Karpas-422 (cell line): ENCODE measurements at regions not wholly inside any gene's neighbourhood (a gene's known extent, or its start where the extent isn't known, plus 50 kb on each side); places are given as distances from the start of the nearest gene placed in this dataset.
"Not testable (repeated sequence)": the region's sequence is repeated elsewhere in the genome, so short reads cannot be mapped to it uniquely, and the experiment has no call there.

Source experiments
- DNase-seq: peaks from one replicate; pipeline ENCODE4 v3.0.0-alpha.2; 2015
- H2AFZ ChIP-seq: fragments of 200-600 bp; sonication (generic); 2 replicates; pipeline ENCODE4 v1.6.1; 2014; ENCODE audit warnings: antibody characterized with exemption, low read length, mixed read lengths
- H3K27ac ChIP-seq: fragments of 200-600 bp; sonication (generic); 2 replicates; pipeline ENCODE4 v1.5.1; 2014; ENCODE audit warnings: mild to moderate bottlenecking, low read length, moderate library complexity
- H3K27me3 ChIP-seq: fragments of 200-600 bp; sonication (generic); 2 replicates; pipeline ENCODE4 v1.6.1; 2014; ENCODE audit warnings: low read length, mixed read lengths
- H3K36me3 ChIP-seq: fragments of 200-600 bp; sonication (generic); 2 replicates; pipeline ENCODE4 v1.6.1; 2014; ENCODE audit warnings: low read length, mixed read lengths; ENCODE audit not compliant: insufficient read depth
- H3K4me1 ChIP-seq: fragments of 200-600 bp; sonication (generic); 2 replicates; pipeline ENCODE4 v1.6.1; 2014; ENCODE audit warnings: mild to moderate bottlenecking, low read length, mixed read lengths
- H3K4me2 ChIP-seq: fragments of 200-600 bp; sonication (generic); 2 replicates; pipeline ENCODE4 v1.6.1; 2014; ENCODE audit warnings: low read length, low read depth, mild to moderate bottlenecking; ENCODE audit not compliant: poor library complexity, severe bottlenecking
- H3K4me3 ChIP-seq: fragments of 200-600 bp; sonication (generic); 2 replicates; pipeline ENCODE4 v1.5.1; 2014; ENCODE audit warnings: mild to moderate bottlenecking, antibody characterized with exemption, low read length, mixed read lengths
- H3K79me2 ChIP-seq: fragments of 200-600 bp; sonication (generic); 2 replicates; pipeline ENCODE4 v1.6.1; 2014; ENCODE audit warnings: mild to moderate bottlenecking, low read length, mixed read lengths
- H3K9ac ChIP-seq: fragments of 200-600 bp; sonication (generic); 2 replicates; pipeline ENCODE4 v1.6.0; 2014; ENCODE audit warnings: low read length
- H3K9me2 ChIP-seq: fragments of 200-600 bp; sonication (generic), shearing (Covaris generic); replicated peaks from 2 replicates; pipeline ENCODE4 v1.6.0; 2014; ENCODE audit warnings: mild to moderate bottlenecking, low read length, moderate library complexity; ENCODE audit not compliant: insufficient read depth
- H3K9me3 ChIP-seq: fragments of 300-700, 200-600 bp; sonication (generic); 2 replicates; pipeline ENCODE4 v1.6.1; 2014; ENCODE audit warnings: low read length, mixed read lengths
- H4K20me1 ChIP-seq: fragments of 200-600 bp; sonication (generic); 2 replicates; pipeline ENCODE4 v1.6.1; 2014; ENCODE audit warnings: mild to moderate bottlenecking, antibody characterized with exemption, low read length, low read depth; ENCODE audit not compliant: insufficient read depth

DNA sequence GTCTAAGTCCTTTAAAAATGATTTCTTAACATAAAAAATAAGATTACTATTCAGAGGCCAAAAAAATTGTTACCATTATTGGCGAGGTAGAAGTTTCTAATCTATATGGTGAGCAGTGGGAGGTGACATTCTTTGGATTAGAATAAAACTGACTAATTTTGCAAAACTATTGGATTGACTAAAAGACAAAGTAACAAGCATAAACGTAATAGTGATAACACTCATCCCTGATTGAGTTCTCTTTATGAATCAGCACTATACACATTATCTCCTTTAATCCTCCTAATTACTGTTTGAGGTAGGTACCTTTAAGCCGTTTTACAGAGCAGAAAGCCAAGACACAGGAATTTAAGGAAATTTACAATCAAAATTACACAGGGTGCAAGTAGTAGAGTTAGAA lies 139.2 kb upstream of the NRP1 start:
- Histone ChIP-seq H3K79me2 (no peaks in the 10 kb centered on the region), H3K4me1 (no peaks in the 10 kb centered on the region), H3K27me3 (no peaks in the 10 kb centered on the region), H3K9ac (no peak overlapping the region), H4K20me1 (no peaks in the 10 kb centered on the region), H3K27ac (no peak overlapping the region), H3K9me3 (no peaks in the 10 kb centered on the region), H2AFZ (no peak overlapping the region), H3K9me2 (no peaks in the 10 kb centered on the region; the same call in 1 of the 2 replicates), H3K4me3 (no peak overlapping the region), H3K4me2 (no peak overlapping the region), H3K36me3 (no peaks in the 10 kb centered on the region)
- DNase-seq, result no peak

- H3K4me2 ChIP-seq, H2AFZ ChIP-seq, H3K9ac ChIP-seq, H4K20me1 ChIP-seq, H3K27ac ChIP-seq, H3K79me2 ChIP-seq, H3K9me2 ChIP-seq, DNase-seq, H3K4me1 ChIP-seq, H3K36me3 ChIP-seq, H3K4me3 ChIP-seq, H3K9me3 ChIP-seq, H3K27me3 ChIP-seq: not testable (repeated sequence)
Observed at GRCh38 chr10:33468006-33468405, 133.5 kb upstream of the NRP1 start.

GRCh38 chr10:33465747-33466146 lies 131.3 kb upstream of the NRP1 start:
- Histone ChIP-seq H3K36me3 (no peaks in the 10 kb centered on the region), H2AFZ (no peak overlapping the region), H3K79me2 (no peaks in the 10 kb centered on the region), H3K27me3 (no peaks in the 10 kb centered on the region), H3K4me2 (no peak overlapping the region), H3K4me3 (no peak overlapping the region), H4K20me1 (no peaks in the 10 kb centered on the region), H3K4me1 (no peaks in the 10 kb centered on the region), H3K9me2 (no peaks in the 10 kb centered on the region), H3K9me3 (no peaks in the 10 kb centered on the region), H3K27ac (no peak overlapping the region), H3K9ac (no peak overlapping the region)
- DNase-seq, result no peak

GRCh38 chr10:33463011-33463410 lies 128.5 kb upstream of the NRP1 start:
- Histone ChIP-seq H3K9ac (no peak overlapping the region), H3K9me3 (no peaks in the 10 kb centered on the region), H2AFZ (no peak overlapping the region), H4K20me1 (no peaks in the 10 kb centered on the region), H3K27me3 (no peaks in the 10 kb centered on the region), H3K4me3 (no peak overlapping the region), H3K36me3 (no peaks in the 10 kb centered on the region), H3K27ac (no peak overlapping the region), H3K79me2 (no peaks in the 10 kb centered on the region), H3K4me2 (no peak overlapping the region), H3K4me1 (no peaks in the 10 kb centered on the region), H3K9me2 (no peaks in the 10 kb centered on the region)
- DNase-seq, result no peak

DNA sequence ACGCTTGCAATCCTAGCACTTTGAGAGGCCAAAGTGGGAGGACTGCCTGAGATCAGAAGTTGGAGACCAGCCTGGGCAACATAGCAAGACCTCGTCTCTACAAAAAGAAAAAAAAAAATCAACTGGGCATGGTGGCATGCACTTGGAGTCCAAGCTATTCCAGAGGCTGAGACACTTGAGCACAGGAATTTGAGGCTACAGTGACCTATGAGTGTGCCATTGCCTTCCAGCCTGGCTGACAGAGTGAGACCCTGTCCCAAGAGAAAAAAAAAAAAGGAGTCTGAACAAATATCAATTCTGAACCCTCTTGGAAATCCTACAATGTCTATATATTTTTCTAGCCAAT lies 126.8 kb upstream of the NRP1 start:
- Histone ChIP-seq H3K27me3 (no peaks in the 10 kb centered on the region), H3K4me1 (no peaks in the 10 kb centered on the region)

GRCh38 chr10:33460505-33461294 lies 126.2 kb upstream of the NRP1 start:
- H3K9me3 ChIP-seq, result no peaks in the 10 kb centered on the region
- H3K4me2 ChIP-seq, result no peak overlapping the region

More for the DNA sequence above, 126.8 kb upstream of the NRP1 start:
- no peaks in the 10 kb centered on the region for H3K9me3 ChIP-seq
- no peak overlapping the region for H3K9ac ChIP-seq
- no peak overlapping the region for H3K4me2 ChIP-seq
- no peaks in the 10 kb centered on the region for H4K20me1 ChIP-seq
- H3K27ac ChIP-seq, result no peak overlapping the region
- H3K9me2 ChIP-seq, result no peaks in the 10 kb centered on the region
- H3K36me3 ChIP-seq, result no peaks in the 10 kb centered on the region
- no peak for DNase-seq
- H3K79me2 ChIP-seq, result no peaks in the 10 kb centered on the region
- no peak overlapping the region for H2AFZ ChIP-seq
- H3K4me3 ChIP-seq, result no peak overlapping the region

DNA sequence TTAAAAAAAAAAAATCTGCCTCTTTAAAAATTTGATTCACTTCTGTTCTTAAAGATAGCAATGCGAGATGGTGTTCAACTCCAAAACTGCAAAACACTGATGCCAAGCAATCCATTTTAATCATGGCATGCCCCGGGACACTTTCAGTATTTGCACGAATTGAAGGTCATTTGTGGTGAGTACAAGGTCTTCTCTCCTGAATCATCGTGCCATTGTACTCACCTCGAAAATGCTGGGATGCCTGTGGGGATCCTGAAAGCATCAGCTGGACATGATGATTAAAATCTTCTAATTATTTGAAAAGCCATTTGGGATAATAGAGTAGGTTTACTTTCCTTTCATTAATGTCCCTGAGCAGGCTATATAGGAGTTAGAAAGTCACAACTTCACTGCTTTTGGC lies 125.1 kb upstream of the NRP1 start:
- no peaks in the 10 kb centered on the region for H3K79me2 ChIP-seq
- no peaks in the 10 kb centered on the region for H3K4me1 ChIP-seq
- H3K9me3 ChIP-seq, result no peaks in the 10 kb centered on the region
- no peaks in the 10 kb centered on the region for H3K9me2 ChIP-seq
- H3K27ac ChIP-seq, result no peak overlapping the region
- H2AFZ ChIP-seq, result no peak overlapping the region
- no peaks in the 10 kb centered on the region for H4K20me1 ChIP-seq
- H3K4me2 ChIP-seq, result no peak overlapping the region
- no peak overlapping the region for H3K9ac ChIP-seq
- no peaks in the 10 kb centered on the region for H3K36me3 ChIP-seq
- H3K27me3 ChIP-seq, result no peaks in the 10 kb centered on the region
- no peak for DNase-seq
- no peak overlapping the region for H3K4me3 ChIP-seq

More at GRCh38 chr10:33460505-33461294, 126.2 kb upstream of the NRP1 start:
- no peak overlapping the region for H3K9ac ChIP-seq
- no peaks in the 10 kb centered on the region for H3K9me2 ChIP-seq
- no peak for DNase-seq
- no peaks in the 10 kb centered on the region for H4K20me1 ChIP-seq
- no peaks in the 10 kb centered on the region for H3K36me3 ChIP-seq
- no peak overlapping the region for H3K4me3 ChIP-seq
- no peak overlapping the region for H2AFZ ChIP-seq
- H3K27me3 ChIP-seq, result no peaks in the 10 kb centered on the region
- H3K27ac ChIP-seq, result no peak overlapping the region
- no peaks in the 10 kb centered on the region for H3K79me2 ChIP-seq
- H3K4me1 ChIP-seq, result no peaks in the 10 kb centered on the region

DNA sequence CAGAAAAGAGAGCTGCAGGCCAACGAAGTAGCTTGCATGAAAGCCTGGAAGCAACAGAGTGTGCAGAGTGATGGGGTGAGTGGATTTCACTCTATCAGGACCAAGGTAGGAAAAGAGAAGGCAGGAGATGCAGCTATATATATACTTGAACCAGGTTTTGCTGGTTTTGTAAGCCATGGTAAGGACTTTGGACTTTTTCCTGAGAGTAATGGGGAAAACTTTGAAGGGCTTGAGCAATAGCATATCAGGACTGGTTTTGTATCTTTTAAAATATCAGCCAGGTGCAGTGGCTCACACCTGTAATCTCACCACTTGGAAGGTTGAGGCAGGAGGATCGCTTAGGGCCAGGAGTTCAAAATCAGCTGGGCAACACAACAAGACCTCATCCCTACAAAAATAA lies 120.6 kb upstream of the NRP1 start:
- Histone ChIP-seq H3K4me2 (no peak overlapping the region), H3K9ac (no peak overlapping the region), H4K20me1 (no peaks in the 10 kb centered on the region), H2AFZ (no peak overlapping the region), H3K4me3 (no peak overlapping the region), H3K79me2 (no peaks in the 10 kb centered on the region), H3K9me2 (no peaks in the 10 kb centered on the region), H3K36me3 (no peaks in the 10 kb centered on the region), H3K27me3 (no peaks in the 10 kb centered on the region), H3K4me1 (no peaks in the 10 kb centered on the region), H3K27ac (no peak overlapping the region), H3K9me3 (no peaks in the 10 kb centered on the region)
- DNase-seq, result no peak
